ENCODE measurements at regions not wholly inside any gene's neighbourhood (a gene's known extent, or its start where the extent isn't known, plus 50 kb on each side); places are given as distances from the start of the nearest gene placed in this dataset.

DNA sequence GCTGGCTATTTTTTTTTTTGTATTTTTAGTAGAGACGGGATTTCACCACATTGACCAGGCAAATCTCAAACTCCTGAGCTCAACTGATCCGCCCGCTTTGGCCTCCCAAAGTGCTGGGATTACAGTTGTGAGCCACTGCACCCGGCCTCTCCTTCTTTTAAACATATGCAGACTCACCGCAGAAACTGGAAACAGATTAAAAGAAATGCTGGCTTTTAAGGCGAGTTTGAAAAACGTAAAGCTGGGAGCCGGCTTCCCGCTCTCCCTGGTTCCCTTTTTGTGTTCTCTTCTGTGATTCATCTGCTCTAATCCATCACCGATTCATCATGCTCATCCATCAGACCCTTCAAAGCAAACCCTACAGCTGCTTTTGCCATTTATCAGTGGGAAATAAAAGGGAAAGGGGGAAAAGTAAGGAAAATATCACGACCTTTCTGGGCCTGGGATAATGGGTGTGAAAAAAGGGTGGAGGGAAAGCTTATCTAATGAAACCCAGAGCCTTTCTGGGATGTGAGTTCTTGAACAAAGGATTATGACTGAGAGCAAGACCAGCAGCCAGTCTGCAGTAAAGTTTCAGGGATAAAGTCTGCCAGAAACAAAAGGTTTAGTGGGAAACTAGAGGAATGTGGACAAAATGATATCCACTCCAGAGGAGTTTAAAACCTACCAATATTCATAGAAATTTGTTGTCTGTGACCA lies 92.3 kb upstream of the LRIG1 start:
- no peak for DNase-seq

DNA sequence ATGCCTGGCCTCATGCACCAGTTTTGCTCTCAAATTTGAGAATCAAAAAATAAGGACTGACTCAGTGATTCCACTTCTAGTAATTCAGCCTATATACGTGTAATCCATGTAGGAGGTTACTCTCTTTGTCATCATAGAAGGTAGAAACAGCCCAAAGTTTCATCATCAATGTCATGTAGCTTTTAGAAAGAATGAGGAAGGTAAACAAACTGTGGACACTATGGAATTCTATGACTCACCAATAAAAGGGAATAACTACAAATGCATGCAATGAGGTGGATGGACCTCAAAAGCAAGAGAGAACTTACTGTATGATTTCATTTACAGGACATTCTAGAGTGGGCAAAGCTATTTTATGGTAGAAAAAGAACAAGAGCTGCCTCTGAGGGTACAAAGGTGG lies 93.2 kb upstream of the LRIG1 start:
- no peak for DNase-seq

DNA sequence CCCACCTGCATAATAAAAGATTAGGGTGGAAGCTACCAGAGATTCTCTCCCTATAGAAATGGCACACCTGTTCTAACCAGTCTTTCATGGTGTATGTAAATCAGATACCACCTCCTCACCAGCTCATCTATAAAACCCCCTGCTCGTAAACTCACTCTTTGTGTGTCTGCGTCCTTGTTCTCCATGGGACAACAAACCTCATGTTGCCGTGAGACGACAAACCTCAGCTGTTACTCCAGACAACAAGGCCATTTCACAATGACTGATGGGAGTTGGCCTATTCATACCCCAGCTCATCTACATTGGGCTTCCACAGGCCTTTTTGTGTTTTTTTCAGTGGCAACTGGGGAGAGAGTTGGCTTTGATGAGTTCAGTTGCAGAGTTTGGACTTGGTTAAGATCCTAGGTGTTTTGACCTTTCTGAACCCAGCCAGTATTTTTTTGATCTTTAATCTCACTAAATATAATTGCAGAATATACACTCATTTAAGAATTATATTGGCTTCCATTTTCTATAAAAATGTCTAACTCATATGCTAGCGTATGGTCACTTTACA lies 96.6 kb upstream of the LRIG1 start:
- no peak for DNase-seq

DNA sequence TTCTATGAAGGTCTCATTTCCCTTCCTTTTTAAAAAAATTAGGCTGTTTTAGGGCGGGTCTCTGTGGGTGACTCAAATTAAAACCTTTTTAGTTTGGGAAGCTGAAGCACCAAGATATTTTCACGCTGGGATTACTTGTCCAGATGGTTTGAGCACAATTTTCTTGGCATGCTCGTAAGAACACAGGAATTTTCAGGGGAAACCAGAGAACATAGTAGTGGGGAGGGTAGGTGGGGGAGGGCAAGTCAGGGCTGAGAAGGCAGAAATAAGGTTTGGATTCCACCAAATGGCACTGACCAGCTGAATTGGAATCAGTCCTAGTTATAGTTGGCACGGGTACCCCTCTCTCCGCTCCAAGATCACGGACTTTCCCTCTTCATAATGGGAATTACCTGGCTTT lies 97.3 kb upstream of the LRIG1 start:
- DNase-seq, result no peak

DNA sequence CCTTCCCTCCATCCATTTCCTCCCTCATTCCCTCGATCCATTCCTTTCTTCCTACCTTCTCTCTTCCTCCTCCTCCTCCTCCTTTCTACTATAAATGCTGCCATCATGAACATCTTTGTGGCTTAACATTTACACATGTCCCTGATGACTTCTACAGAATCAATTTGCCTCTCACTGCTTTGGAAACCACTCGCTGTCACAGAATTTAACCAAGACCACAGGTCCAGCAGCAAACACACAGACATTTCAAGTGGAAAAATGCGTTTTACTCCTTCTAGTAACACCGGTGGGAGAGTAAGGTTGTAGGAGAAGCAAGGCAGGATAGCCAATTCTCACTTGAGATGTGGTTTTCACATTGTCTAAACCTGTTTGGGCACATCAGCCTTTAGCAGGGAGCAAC lies 101.4 kb upstream of the LRIG1 start:
- DNase-seq, result no peak

DNA sequence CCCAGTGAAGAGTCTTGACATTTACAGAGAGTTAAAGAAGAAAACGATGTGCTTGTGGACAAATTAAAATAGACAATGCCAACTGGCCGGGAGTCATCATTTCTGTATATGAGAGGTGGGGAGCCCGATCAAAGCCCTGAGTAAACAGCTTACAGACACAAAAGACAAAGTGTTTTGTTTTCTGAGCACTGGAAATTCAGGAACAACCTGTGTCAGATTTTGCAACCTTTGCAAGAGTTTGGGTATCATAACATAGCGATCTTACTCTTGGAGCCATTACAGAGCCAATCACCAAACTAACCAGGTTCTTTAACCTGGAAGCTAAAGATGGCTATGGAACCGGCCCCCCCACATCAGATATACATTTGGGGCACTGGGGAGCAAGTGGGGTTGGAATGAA lies 101.9 kb upstream of the LRIG1 start:
- no peak for DNase-seq

DNA sequence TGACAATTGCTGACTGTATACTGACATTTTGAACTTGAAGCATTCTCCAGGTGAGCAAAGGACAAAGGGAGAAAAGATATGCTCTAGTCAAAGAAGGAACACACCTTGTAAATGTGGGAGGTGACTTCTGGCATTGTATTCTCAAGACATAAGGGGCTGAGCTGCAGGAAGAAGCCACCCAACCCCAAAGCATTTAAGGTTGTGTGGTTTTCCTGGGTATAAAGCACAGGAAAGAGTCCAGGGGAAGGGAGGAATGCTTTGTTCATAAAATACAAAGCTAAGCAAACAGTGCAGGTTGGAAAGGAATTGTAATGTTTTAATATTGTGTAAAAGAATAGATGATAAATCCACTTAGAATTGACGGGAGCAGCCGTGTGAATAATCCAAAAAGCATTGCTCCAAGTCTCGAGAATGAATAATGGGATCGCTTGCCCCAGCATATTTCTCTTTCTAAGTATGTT lies 102.4 kb upstream of the LRIG1 start:
- DNase-seq, result no peak

DNA sequence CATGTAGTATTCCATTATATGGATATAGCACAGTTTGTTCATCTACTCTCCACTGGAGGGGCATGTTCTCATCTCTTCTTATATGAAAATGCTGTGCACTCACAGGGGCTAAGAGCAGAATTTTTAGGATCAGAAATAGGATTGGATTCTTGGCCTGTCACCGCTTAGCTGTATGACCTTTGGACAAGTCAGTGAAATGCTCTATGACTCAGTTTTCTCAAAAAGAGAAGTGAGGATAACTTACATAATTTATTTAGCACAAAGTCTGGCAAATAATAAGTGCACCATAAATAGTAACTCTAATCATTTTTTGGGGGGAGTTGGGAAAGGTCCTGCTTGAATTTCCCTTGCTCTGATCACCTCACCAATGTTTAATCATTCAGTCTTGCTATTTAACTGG lies 103.7 kb upstream of the LRIG1 start:
- no peak for DNase-seq

DNA sequence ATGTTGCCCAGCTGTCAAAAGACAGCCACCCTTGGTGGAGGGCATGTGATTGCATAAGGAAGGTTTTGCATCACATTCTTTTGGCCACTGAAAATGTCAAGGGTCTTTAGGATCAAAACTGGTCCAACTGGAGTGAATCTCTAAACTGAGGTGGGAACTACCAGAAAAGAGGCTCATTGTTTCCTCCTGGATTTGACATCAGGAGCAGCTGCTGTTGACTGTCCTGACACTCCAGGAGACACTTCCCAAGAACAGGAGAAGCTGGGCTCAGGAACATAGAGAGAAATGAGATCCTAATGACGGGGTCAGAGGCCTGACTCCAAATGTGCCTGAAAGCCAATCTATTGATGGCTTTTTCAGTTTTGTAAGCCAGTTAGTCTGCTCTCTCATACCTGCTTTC lies 105.3 kb upstream of the LRIG1 start:
- DNase-seq, result no peak

DNA sequence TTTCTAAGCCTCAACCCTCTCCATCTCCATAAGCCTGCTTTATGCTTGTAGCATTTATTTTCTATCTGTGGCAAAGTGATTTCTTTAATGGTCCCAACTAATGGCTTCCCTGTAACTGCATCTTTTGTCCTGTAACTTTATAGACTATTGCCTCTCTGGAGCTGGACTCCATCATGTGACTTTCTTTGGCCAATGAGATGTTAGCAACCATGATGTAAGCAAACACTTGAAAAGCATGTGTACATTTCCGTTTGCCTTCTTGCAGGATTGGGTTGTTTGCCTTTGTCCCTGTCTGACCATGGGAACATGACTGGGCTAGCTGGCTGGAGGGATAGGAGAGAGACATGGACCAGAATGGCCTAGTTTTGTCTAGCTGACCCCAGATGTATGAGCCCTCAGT lies 106.0 kb upstream of the LRIG1 start:
- no peak for DNase-seq

DNA sequence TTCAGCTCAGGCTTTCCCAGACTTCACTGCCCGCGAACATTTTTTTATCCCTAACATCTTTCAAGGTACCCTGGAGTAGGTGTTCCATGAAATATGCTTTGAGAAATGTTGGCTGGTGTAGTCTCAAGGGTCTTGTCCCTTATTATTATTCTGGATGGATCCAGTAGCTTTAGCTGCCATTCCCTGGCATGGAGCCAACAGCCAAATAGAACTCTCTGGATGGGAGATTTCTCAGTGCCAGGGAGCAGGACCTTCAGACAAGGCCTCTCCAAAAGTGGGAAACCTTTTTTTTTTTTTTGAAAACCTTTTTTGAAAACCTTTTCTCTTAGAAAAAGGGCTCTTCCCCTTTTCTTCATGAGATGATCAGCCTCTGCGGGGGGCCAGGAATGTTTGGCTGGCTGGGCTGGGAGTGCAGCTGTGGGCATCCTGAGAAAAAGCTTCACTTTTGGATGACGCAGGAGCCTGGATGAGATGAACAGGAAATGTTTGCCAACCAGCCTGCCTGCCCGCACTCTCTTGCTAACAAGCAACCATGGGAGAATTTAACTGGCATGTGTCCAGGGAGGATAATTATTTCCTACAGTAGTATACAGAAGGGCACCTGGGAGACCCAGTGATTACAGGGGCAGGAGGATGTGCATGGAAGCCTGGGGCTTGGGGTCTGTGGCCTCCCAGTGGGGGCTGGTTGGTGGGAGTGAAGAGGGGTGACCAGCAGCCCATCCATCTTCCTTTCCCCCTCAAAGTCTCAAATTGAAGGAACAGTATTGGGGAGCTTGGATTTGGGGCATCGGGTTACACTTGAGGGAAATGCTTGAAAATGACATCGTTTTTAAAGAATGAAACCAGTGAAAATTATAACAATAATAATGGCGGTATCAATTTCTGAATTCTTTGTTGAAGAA lies 109.1 kb upstream of the LRIG1 start:
- peak; percentile 83 for DNase-seq

DNA sequence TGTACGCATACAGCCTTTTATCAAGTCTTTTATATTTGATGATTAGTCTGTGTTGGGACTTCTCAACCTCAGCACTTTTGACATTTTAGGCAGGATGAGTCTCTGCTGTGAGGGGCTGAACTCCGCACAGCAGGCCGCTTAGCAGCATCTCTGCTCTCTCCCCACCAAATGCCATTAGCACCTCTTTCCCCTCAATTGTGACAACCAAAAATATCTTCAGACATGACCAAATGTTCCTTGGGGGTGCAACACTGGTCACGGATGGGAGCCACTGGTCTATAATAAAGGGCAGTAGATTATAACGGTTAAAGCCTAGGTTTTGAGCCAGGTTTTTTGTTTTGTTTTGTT lies 109.7 kb upstream of the LRIG1 start:
- no peak for DNase-seq

DNA sequence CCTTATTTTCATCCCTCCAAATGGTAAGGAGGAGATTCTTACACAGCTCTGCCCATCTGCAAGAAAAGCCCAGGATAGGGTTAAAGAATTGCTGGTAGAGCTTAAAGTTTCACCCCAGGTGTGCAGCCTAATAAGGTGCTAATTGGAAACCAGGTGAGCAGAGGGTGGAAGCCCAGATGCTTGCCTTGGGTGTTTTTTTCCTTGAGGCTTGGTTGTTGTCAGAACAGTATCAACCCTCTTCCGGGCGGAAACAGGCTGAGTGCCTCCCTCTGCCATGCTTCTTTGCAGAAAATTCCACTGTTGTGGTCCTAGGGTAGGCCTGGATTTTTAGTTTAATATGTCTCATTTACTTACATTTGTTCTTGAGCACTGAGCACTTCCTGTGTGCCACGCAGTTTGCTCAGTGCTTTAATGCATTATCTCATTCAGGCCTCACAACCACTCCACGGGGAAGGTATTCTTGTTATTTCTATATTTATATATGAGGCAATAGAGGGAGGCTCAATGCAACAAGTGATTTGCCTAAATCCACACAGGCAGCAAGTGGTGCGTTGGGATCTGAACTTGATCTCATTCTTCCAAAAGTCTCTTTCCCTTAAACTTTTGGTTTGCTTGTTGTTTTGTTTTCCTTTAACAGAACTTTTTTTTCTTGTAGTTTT lies 115.0 kb upstream of the LRIG1 start:
- DNase-seq, result no peak

DNA sequence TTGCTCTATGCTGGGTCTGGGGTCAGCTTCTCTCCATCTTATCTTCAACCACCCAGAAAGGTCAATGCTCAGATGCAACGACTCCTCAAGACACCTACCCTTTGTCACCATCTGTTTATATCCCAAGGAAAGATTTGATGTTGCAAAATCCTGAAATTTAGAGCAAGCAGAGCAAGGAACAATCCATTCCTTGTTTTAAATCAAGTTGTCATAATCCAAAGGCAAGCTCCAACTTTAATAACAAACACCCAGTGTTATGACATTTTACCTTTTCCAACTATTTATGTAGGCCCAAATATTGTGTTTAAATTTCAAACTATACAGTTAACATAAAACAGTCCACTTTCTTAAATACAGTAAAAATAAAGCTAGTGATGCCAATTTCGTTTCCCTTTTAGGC lies 116.5 kb upstream of the LRIG1 start:
- DNase-seq, result no peak

DNA sequence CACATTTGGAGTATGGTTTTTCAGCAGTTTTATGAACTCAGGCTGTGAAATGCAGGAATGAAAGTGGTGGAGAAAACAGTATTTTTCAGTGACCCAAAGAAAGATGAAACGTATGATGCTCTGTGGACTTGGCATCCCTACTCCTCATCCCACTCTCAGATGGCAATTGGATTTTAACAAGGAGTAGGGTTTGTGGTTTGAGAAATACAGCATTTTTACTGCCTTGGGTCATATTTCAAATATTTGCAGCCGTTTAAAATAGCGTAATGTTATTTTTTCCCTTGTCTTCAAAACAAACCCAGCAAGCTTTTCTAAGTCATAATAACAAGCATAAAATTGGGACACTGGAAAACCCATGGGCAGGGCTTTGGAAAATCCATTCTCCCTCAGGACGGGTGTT lies 117.2 kb upstream of the LRIG1 start:
- DNase-seq, result no peak

DNA sequence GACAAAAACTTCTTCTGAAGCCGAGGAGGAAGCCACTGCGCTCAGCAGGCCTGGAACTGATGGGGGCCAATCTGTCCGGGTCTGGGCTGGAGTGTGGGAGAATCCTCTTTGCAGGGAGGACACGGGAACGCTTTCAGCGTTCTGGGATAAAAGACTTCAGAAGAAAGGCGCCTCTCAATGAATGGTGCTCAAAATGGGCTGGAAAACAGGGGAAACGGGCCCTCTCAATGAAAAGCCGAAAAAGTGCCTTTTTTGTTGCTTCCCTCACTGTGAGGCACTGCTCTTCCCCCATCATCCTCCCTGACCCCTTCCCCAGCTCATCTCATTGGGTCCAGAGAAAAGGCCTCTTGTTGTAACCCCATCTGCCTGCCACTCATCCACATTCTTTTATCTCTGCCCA lies 119.5 kb upstream of the LRIG1 start:
- no peak for DNase-seq

DNA sequence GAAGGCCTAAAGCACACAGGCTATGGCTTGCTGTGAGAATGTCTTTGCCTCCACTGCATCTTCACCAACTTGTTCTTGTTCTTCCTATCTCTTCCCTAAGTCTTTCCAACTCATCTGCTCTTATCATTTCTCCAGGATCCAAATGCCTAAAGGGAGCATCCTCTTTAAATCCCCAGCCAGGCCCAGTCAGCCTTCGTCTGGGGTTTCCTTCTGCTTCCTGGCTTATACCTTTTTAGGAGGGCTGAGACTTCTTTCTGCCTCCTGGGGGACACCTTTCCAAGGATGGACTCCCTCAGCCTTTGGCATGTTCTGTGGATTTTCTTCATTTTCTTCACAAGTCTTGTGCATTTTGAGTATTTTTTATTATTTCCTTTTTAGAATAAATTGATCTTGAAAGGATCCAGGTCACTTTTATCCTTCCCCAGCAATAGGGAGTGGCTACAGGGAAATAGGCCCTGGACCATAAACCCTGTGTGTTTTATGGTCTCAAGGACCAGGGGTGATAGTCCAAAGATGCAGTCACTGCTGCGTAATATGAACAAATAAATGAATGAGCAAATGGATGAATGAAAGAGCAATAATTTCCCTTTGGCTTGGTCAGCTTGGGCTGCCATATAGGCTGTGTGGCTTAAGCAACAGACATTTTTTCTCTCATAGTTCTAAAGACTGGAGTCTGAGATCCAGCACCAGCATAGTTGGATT lies 122.1 kb upstream of the LRIG1 start:
- DNase-seq, result no peak

DNA sequence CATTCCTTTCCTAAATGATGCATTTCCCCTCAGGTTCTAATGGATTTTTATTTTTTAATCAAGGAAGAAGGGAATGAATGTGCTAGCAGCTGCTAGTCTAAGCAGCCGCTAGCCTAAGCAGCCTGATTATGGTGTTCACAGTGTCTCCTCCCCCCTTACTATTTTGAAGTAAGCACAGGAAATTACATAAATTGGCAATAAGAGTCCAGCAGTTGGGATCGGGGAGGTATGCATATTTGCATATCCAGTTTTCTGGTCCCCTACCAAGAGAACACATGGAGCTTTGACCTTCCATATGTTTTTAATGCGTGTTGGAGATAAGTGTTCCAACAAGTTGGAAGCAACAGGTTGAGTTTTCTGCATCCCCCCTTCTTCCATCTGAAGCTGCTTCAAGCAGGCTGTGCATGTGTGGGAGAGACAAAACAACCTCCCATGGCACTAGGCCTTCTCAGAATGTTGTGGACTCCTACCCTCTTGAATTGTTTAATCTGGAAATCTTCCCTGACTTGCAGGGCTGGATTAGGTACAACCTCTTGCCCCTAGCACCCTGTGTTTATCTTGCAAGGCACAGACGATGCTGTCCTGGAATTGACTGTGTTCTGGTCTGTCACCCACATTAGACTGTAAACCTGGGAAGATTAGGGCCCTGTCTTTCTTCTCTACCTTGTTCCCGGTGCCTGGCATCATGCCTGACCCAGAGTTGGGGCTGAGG lies 124.8 kb upstream of the LRIG1 start:
- no peak for DNase-seq

DNA sequence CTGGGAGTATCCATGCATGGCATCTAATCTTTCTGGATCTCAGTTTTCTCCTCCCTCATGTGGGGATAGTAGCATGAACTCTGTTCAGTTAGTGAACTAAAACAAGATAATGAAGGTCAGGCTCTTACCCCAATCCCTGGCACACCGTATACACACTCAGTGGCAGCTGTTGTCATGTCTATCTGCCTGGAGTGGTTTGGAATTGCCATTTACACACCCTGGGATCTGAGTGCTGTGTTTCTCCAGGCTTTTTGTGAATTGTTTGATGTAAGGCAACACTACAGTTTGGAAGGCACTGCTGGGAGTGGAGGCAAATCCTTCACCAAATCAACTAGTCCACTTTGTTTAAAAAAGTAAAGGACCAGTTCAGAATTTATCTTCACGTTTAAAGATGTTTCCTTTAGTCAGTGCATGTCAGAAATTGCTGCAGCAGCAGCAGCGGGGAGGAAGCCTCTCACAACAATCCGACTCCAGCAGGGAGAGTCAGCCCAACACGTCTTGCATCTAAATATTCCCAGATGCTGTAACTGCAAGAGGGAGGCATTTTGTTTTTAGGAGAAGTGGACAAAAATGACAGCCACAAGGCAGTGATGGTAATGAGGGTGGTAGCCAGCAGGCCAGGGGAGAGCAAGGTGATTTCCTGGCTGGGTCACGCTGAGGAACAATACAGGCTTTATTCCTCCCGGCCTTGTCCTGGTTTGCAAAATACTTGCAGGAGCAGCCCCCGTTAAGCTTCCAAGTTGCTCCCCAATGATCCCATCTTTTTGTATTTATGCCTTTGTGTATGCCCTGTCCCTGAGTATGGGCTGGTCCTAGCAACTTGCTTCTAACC lies 128.5 kb upstream of the LRIG1 start:
- no peak for DNase-seq

DNA sequence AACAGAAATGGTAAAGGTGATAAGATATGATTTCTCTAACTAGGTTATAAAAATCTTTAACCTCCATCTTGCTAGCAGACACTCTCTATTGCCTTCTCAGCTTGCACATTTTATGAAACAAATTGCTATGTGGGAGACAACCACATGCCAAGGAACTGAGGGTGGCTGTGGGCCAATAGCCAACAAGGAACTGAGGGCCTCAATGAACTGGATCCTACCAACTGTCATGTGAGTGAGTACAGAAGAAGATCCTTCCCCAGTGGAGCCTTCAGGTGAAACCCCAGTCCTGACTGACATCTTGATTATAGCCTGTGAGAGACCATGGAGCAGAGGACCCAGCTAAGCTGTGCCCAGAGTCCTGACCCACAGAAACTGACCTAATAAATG lies 129.2 kb upstream of the LRIG1 start:
- DNase-seq, result no peak

All from NCI-H510A (cell line).